Naive thymus-derived CD4-positive, alpha-beta T cell (primary cell): ENCODE measurements at regions not wholly inside any gene's neighbourhood (a gene's known extent, or its start where the extent isn't known, plus 50 kb on each side); places are given as distances from the start of the nearest gene placed in this dataset.

Experiments used
- ATAC-seq: fragments of 150-1000 bp; cut with Tn5 transposase; 2 replicates; pipeline ENCODE4 v1.10.0; 2021; ENCODE audit warnings: mild to moderate bottlenecking, moderate library complexity
- CTCF ChIA-PET: fragments of 350-600 bp; sonication (Branson Sonifier 250); formaldehyde crosslinking; loops from one replicate; lab custom pipeline; 2021; ENCODE audit warnings: antibody characterized with exemption; lab: Charles Lee
- POLR2A ChIA-PET: fragments of 350-600 bp; sonication (Branson Sonifier 250); formaldehyde crosslinking; loops from one replicate; lab custom pipeline; 2021; ENCODE audit warnings: antibody characterized with exemption, inconsistent platforms; lab: Charles Lee
- DNase-seq, 9 donors: peaks; one replicate each; pipeline versions ENCODE4 v3.0.0 to v3.0.0-alpha.2; 2020 to 2022; ENCODE audit warnings: mixed read lengths in 1 of 9
- H3K27ac ChIP-seq: one replicate; pipeline ENCODE4 v1.7.0; 2013; ENCODE audit warnings: mild to moderate bottlenecking, low read depth, low read length, moderate library complexity
- H3K27me3 ChIP-seq, 2 donors: one replicate each; pipeline ENCODE4 v1.7.0; 2013; ENCODE audit warnings: low read length in 2 of 2, mild to moderate bottlenecking in 2 of 2, moderate library complexity in 2 of 2; ENCODE audit not compliant: control insufficient read depth in 2 of 2, insufficient read depth in 2 of 2
- H3K36me3 ChIP-seq, 3 experiments: 1 replicate in 2 of 3; 2 replicates in 1 of 3; pipeline ENCODE4 v1.7.0; 2013; ENCODE audit warnings: low read length in 3 of 3, mild to moderate bottlenecking in 3 of 3, moderate library complexity in 1 of 3; ENCODE audit not compliant: insufficient read depth in 3 of 3, control insufficient read depth in 2 of 3
- H3K4me1 ChIP-seq, 2 donors: one replicate each; pipeline ENCODE4 v1.7.0; 2013; ENCODE audit warnings: low read length in 2 of 2, mild to moderate bottlenecking in 2 of 2, moderate library complexity in 1 of 2; ENCODE audit not compliant: control insufficient read depth in 2 of 2, insufficient read depth in 2 of 2
- H3K4me3 ChIP-seq: 2 replicates; pipeline ENCODE4 v1.7.0; 2013; ENCODE audit warnings: mild to moderate bottlenecking, low read length
- H3K9me3 ChIP-seq, 3 experiments: 1 replicate in 2 of 3; 2 replicates in 1 of 3; pipeline ENCODE4 v1.7.0; 2013; ENCODE audit warnings: low read length in 3 of 3; ENCODE audit not compliant: control insufficient read depth in 2 of 3
- H3K27ac Mint-ChIP-seq, 9 donors: one replicate each; pipeline ENCODE4 v1.8.0; 2020 to 2022; ENCODE audit warnings: mixed read lengths in 9 of 9, mild to moderate bottlenecking in 8 of 9, moderate library complexity in 5 of 9, inconsistent platforms in 2 of 9
- H3K27me3 Mint-ChIP-seq, 5 donors: one replicate each; pipeline ENCODE4 v1.8.0; 2021 to 2022; ENCODE audit warnings: mixed read lengths in 5 of 5, mild to moderate bottlenecking in 1 of 5
- H3K36me3 Mint-ChIP-seq, 5 donors: one replicate each; pipeline ENCODE4 v1.8.0; 2020 to 2022; ENCODE audit warnings: mixed read lengths in 5 of 5, mild to moderate bottlenecking in 3 of 5, inconsistent platforms in 1 of 5
- H3K4me1 Mint-ChIP-seq, 7 donors: one replicate each; pipeline ENCODE4 v1.8.0; 2020 to 2022; ENCODE audit warnings: mixed read lengths in 7 of 7, mild to moderate bottlenecking in 3 of 7, inconsistent platforms in 1 of 7
- H3K4me3 Mint-ChIP-seq, 10 donors: one replicate each; pipeline ENCODE4 v1.8.0; 2020 to 2022; ENCODE audit warnings: mild to moderate bottlenecking in 10 of 10, mixed read lengths in 10 of 10, moderate library complexity in 6 of 10, inconsistent platforms in 2 of 10
- H3K9me3 Mint-ChIP-seq, 11 donors: one replicate each; pipeline ENCODE4 v1.8.0; 2020 to 2022; ENCODE audit warnings: mixed read lengths in 11 of 11, mild to moderate bottlenecking in 4 of 11, inconsistent platforms in 1 of 11, moderate library complexity in 1 of 11
- intact Hi-C, 2 donors: fragments of 100-400 bp; cut with micrococcal nuclease; formaldehyde crosslinking; loops; one replicate each; pipeline ENCODE4 v1.15.1; 2023

- no peak overlapping the region for H3K27ac Mint-ChIP-seq
- H3K4me3 Mint-ChIP-seq, result no peak overlapping the region
- intact Hi-C loops, result no loop called here
- H3K9me3 Mint-ChIP-seq, result peaks cover 0 to 9% (median 0%) of the 10 kb centered on the region in 11 donors
- Histone ChIP-seq H3K36me3 (no peaks in the 10 kb centered on the region), H3K27ac (no peak overlapping the region), H3K4me3 (no peak overlapping the region), H3K9me3 (no peaks in the 10 kb centered on the region), H3K4me1 (no peaks in the 10 kb centered on the region), H3K27me3 (no peaks in the 10 kb centered on the region)
- H3K27me3 Mint-ChIP-seq, result no peaks in the 10 kb centered on the region
- no peaks in the 10 kb centered on the region for H3K4me1 Mint-ChIP-seq
- ATAC-seq, result no peak
- no peaks in the 10 kb centered on the region for H3K36me3 Mint-ChIP-seq
- ChIA-PET CTCF (no interaction called here), POLR2A (no interaction called here)
- DNase-seq, result no peak
These were observed 103.1 kb upstream of the PCDH7 start for GRCh38 chr4:30616942-30617646.

- Mint-ChIP-seq H3K27me3 (no peaks in the 10 kb centered on the region), H3K9me3 (peaks cover 0 to 5% (median 0%) of the 10 kb centered on the region in 11 donors), H3K27ac (no peak overlapping the region), H3K4me1 (no peaks in the 10 kb centered on the region), H3K36me3 (no peaks in the 10 kb centered on the region), H3K4me3 (no peak overlapping the region)
- ChIA-PET CTCF (no interaction called here), POLR2A (no interaction called here)
- Histone ChIP-seq H3K9me3 (no peaks in the 10 kb centered on the region), H3K4me3 (no peak overlapping the region), H3K4me1 (no peaks in the 10 kb centered on the region), H3K27me3 (no peaks in the 10 kb centered on the region), H3K36me3 (no peaks in the 10 kb centered on the region), H3K27ac (no peak overlapping the region)
- no peak for DNase-seq
- no peak for ATAC-seq
- intact Hi-C loops, result no loop called here
These were observed 102.3 kb upstream of the PCDH7 start for GRCh38 chr4:30617836-30618235.

- no peaks in the 10 kb centered on the region for H3K36me3 Mint-ChIP-seq
- ATAC-seq, result no peak
- H3K27me3 Mint-ChIP-seq, result no peaks in the 10 kb centered on the region
- ChIA-PET POLR2A (no interaction called here), CTCF (no interaction called here)
- H3K4me3 Mint-ChIP-seq, result no peak overlapping the region
- Histone ChIP-seq H3K4me3 (no peak overlapping the region), H3K4me1 (no peaks in the 10 kb centered on the region), H3K27me3 (no peaks in the 10 kb centered on the region), H3K36me3 (no peaks in the 10 kb centered on the region), H3K27ac (no peak overlapping the region), H3K9me3 (no peaks in the 10 kb centered on the region)
- H3K4me1 Mint-ChIP-seq, result no peaks in the 10 kb centered on the region
- H3K27ac Mint-ChIP-seq, result no peak overlapping the region
- DNase-seq, result no peak
- H3K9me3 Mint-ChIP-seq, result peaks cover 0 to 4% (median 0%) of the 10 kb centered on the region in 11 donors
- intact Hi-C loops, result no loop called here
These were observed 100.5 kb upstream of the PCDH7 start for GRCh38 chr4:30619679-30620078.

DNA sequence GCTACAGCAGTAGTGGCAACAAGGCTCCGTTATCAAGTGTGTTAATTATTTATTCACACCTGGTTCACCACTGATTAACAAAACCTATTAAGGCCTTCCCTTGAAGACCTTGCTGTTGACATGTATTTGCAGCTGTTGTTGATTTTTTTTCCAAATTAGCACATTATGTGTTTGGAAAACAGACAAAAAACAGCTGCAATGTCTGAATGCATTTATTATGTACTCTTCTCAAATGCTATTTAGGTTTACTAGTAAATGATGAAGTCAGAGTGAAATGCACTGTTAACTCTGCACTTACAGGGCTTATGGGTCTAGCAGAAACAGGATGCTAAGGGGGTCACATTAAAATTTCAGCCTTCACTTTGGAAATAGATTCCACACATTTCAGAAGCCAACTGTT is 99.5 kb upstream of the PCDH7 start:
- Mint-ChIP-seq H3K27me3 (no peaks in the 10 kb centered on the region), H3K27ac (no peak overlapping the region), H3K9me3 (peaks cover 0 to 4% (median 0%) of the 10 kb centered on the region in 11 donors), H3K4me1 (no peaks in the 10 kb centered on the region), H3K36me3 (no peaks in the 10 kb centered on the region), H3K4me3 (no peak overlapping the region)
- ChIA-PET POLR2A (no interaction called here), CTCF (no interaction called here)
- Histone ChIP-seq H3K36me3 (no peaks in the 10 kb centered on the region), H3K4me3 (no peak overlapping the region), H3K4me1 (no peaks in the 10 kb centered on the region), H3K27me3 (no peaks in the 10 kb centered on the region), H3K9me3 (no peaks in the 10 kb centered on the region), H3K27ac (no peak overlapping the region)
- intact Hi-C loops, result no loop called here
- ATAC-seq (no peak), DNase-seq (no peak)

DNA sequence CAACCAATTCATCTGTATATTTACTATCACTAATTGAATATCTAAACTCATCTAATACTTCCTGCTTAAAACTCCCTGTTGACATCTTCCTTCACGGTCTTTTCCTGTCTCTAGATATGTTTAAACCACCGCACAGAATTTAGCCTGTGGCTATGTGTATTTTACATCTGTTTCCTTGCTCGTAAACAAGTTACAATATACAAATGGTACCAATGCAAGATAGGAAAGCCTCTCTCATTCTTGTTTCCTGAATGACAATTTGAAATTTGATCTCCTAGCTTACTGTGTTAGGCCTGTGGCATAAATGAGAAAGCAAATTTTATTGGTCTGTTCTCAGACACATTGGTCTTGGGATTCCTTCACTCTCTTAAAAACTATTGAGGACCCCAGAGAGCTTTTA is 89.7 kb upstream of the PCDH7 start:
- no peak overlapping the region for H3K4me3 ChIP-seq
- ATAC-seq, result no peak
- no peak overlapping the region for H3K27ac Mint-ChIP-seq
- intact Hi-C loops, result no loop called here
- no peaks in the 10 kb centered on the region for H3K4me1 Mint-ChIP-seq
- no peak overlapping the region for H3K27ac ChIP-seq
- no peaks in the 10 kb centered on the region for H3K27me3 Mint-ChIP-seq
- DNase-seq, result no peak
- H3K9me3 Mint-ChIP-seq, result peaks cover 0 to 11% (median 2%) of the 10 kb centered on the region in 11 donors
- H3K9me3 ChIP-seq, result peaks cover 0 to 8% (median 0%) of the 10 kb centered on the region in 3 experiments
- ChIA-PET CTCF (no interaction called here), POLR2A (no interaction called here)
- H3K4me3 Mint-ChIP-seq, result no peak overlapping the region
- no peaks in the 10 kb centered on the region for H3K36me3 Mint-ChIP-seq
- no peaks in the 10 kb centered on the region for H3K27me3 ChIP-seq
- H3K36me3 ChIP-seq, result no peaks in the 10 kb centered on the region
- H3K4me1 ChIP-seq, result no peaks in the 10 kb centered on the region

GRCh38 chr4:30632751-30633150 is 87.4 kb upstream of the PCDH7 start:
- no peaks in the 10 kb centered on the region for H3K36me3 Mint-ChIP-seq
- CTCF ChIA-PET, result no interaction called here

DNA sequence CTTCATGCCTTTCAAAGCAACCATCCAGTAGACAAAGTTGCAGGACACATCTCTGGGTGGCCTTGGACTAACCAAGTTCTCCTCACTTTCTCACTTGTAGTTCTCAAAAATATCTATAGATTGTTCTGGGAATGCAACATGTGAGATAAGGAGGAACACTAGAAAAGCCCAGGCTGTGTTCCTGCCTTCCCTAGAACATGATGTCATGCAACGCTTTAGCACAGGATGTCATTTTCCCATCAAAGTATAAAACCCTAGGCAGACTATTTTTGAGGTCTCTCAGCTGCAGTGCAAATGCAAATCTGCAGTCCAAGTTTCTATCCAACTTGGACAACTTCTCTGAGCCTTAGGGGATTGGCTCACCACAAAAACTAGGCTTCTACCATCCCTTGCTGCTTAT is 78.8 kb upstream of the PCDH7 start:
- POLR2A ChIA-PET, result no interaction called here
- Histone ChIP-seq H3K4me1 (no peaks in the 10 kb centered on the region), H3K27me3 (no peaks in the 10 kb centered on the region), H3K36me3 (no peaks in the 10 kb centered on the region), H3K27ac (no peak overlapping the region), H3K9me3 (no peaks in the 10 kb centered on the region), H3K4me3 (no peak overlapping the region)
- H3K4me3 Mint-ChIP-seq, result no peak overlapping the region
- H3K9me3 Mint-ChIP-seq, result peaks cover 0 to 11% (median 5%) of the 10 kb centered on the region in 11 donors
- H3K27me3 Mint-ChIP-seq, result no peaks in the 10 kb centered on the region
- no peak overlapping the region for H3K27ac Mint-ChIP-seq
- no peak for ATAC-seq
- intact Hi-C loops, result no loop called here
- no peaks in the 10 kb centered on the region for H3K36me3 Mint-ChIP-seq
- CTCF ChIA-PET, result no interaction called here
- H3K4me1 Mint-ChIP-seq, result no peaks in the 10 kb centered on the region
- no peak for DNase-seq

More at GRCh38 chr4:30632751-30633150, 87.4 kb upstream of the PCDH7 start:
- H3K36me3 ChIP-seq, result no peaks in the 10 kb centered on the region
- no peak overlapping the region for H3K27ac ChIP-seq
- DNase-seq (no peak), ATAC-seq (no peak)
- POLR2A ChIA-PET, result no interaction called here
- H3K4me3 Mint-ChIP-seq, result no peak overlapping the region
- H3K4me3 ChIP-seq, result no peak overlapping the region
- no peaks in the 10 kb centered on the region for H3K27me3 ChIP-seq
- H3K27me3 Mint-ChIP-seq, result no peaks in the 10 kb centered on the region
- H3K9me3 ChIP-seq, result peaks cover 0 to 8% (median 0%) of the 10 kb centered on the region in 3 experiments
- no peak overlapping the region for H3K27ac Mint-ChIP-seq
- H3K4me1 ChIP-seq, result no peaks in the 10 kb centered on the region
- no peaks in the 10 kb centered on the region for H3K4me1 Mint-ChIP-seq
- H3K9me3 Mint-ChIP-seq, result peaks cover 0 to 13% (median 2%) of the 10 kb centered on the region in 11 donors
- intact Hi-C loops, result no loop called here
